Mesendoderm (in vitro differentiated cells): ENCODE measurements at regions not wholly inside any gene's neighbourhood (a gene's known extent, or its start where the extent isn't known, plus 50 kb on each side); places are given as distances from the start of the nearest gene placed in this dataset.
"Not testable (repeated sequence)": the region's sequence is repeated elsewhere in the genome, so short reads cannot be mapped to it uniquely, and the experiment has no call there.

ENCODE experiments used
- DNase-seq: peaks from one replicate; pipeline ENCODE4 v3.0.0; 2013
- H2AK5ac ChIP-seq: 2 replicates; pipeline ENCODE4 v1.6.1; 2013; ENCODE audit warnings: low read length, inconsistent platforms
- H2BK120ac ChIP-seq: 2 replicates; pipeline ENCODE4 v1.6.1; 2013; ENCODE audit warnings: low read depth, mild to moderate bottlenecking, low read length, moderate library complexity, mixed read lengths
- H2BK15ac ChIP-seq: replicated peaks from 2 replicates; pipeline ENCODE4 v1.6.1; 2013; ENCODE audit warnings: low read depth, mild to moderate bottlenecking, moderate library complexity
- H2BK5ac ChIP-seq: 2 replicates; pipeline ENCODE4 v1.6.1; 2013; ENCODE audit warnings: low read length, inconsistent platforms
- H3K18ac ChIP-seq: 2 replicates; pipeline ENCODE4 v1.6.1; 2013; ENCODE audit warnings: mild to moderate bottlenecking, low read length, mixed read lengths
- H3K23ac ChIP-seq: one replicate; pipeline ENCODE4 v1.6.1; 2013; ENCODE audit warnings: low read length
- H3K27ac ChIP-seq: 2 replicates; pipeline ENCODE4 v1.5.1; 2013; ENCODE audit warnings: low read depth, mild to moderate bottlenecking, inconsistent platforms, low read length, moderate library complexity
- H3K27me3 ChIP-seq: 2 replicates; pipeline ENCODE4 v1.6.1; 2013; ENCODE audit warnings: low read length, control low read depth, mild to moderate bottlenecking, inconsistent platforms; ENCODE audit not compliant: insufficient read depth, poor library complexity
- H3K36me3 ChIP-seq: 2 replicates; pipeline ENCODE4 v1.6.1; 2013; ENCODE audit warnings: low read length, inconsistent platforms; ENCODE audit not compliant: control insufficient read depth, insufficient read depth
- H3K4ac ChIP-seq: one replicate; pipeline ENCODE4 v1.6.1; 2013; ENCODE audit warnings: low read depth, mild to moderate bottlenecking, low read length, moderate library complexity
- H3K4me1 ChIP-seq: 2 replicates; pipeline ENCODE4 v1.6.1; 2013; ENCODE audit warnings: low read depth, low read length, inconsistent platforms; ENCODE audit not compliant: control insufficient read depth
- H3K4me2 ChIP-seq: 2 replicates; pipeline ENCODE4 v1.6.1; 2013; ENCODE audit warnings: low read length
- H3K4me3 ChIP-seq: 2 replicates; pipeline ENCODE4 v1.5.1; 2013; ENCODE audit warnings: mild to moderate bottlenecking, low read length
- H3K56ac ChIP-seq: one replicate; pipeline ENCODE4 v1.6.1; 2013; ENCODE audit warnings: low read length
- H3K79me1 ChIP-seq: 2 replicates; pipeline ENCODE4 v1.6.1; 2013; ENCODE audit warnings: low read length, inconsistent platforms
- H3K79me2 ChIP-seq: 2 replicates; pipeline ENCODE4 v1.6.1; 2013; ENCODE audit warnings: mild to moderate bottlenecking, low read length; ENCODE audit not compliant: control insufficient read depth, insufficient read depth
- H3K9ac ChIP-seq: 2 replicates; pipeline ENCODE4 v1.6.1; 2013; ENCODE audit warnings: low read length, inconsistent platforms
- H4K5ac ChIP-seq: one replicate; pipeline ENCODE4 v1.6.1; 2013; ENCODE audit warnings: low read length
- H4K8ac ChIP-seq: one replicate; pipeline ENCODE4 v1.6.1; 2013; ENCODE audit warnings: low read depth, mild to moderate bottlenecking, control low read depth, low read length, moderate library complexity
- WGBS: extraction: QIAGEN DNeasy Blood & Tissue Kit; methylation state at CpG from one replicate; pipeline ENCODE4 v1.1.7; 2013; ENCODE audit warnings: low lambda C conversion rate, missing lambda C conversion rate; ENCODE audit not compliant: insufficient coverage; ENCODE audit errors: extremely low coverage; 5-methylcytosine and 5-hydroxymethylcytosine counted together

DNA sequence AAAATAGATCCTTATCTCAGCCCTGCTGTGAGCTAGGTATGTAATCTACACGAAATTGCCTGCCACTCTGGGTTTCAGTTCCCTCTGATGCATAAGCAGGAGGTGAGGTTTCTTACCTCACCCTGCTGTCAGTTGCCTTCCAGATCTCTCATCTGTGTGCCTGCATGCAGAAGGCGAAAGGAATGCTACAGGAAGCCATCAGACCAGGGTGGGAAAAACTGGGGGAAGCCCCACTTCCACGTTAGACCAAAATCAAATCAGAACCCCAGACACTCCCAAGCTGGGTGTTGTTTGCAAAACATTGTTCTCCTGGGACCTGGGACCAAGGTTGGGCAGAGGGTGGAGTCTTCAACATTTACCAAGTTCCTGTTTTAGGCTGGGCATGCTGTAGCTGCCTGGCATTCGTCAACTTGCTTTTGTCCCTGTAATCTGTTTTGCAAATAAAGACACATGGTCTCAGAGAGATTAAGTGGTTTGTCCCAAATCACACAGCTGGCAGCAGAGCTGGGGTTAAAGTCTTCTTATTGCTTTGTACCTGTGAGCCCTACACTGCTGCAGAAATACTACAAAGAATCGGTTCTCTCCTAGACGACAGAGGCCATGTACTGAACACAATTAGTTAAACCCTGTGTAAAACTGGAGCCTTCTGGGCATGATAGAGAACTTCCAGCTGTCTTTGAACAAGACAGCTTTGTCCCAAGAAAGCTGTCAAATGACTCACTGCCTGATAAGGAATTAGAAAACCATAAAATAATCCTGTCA lies 389.7 kb upstream of the RUNX1 start:
- no peaks in the 10 kb centered on the region for H3K79me1 ChIP-seq
- peak; percentile 85 for DNase-seq
- H3K79me2 ChIP-seq = no peaks in the 10 kb centered on the region
- no peak overlapping the region for H4K5ac ChIP-seq
- H4K8ac ChIP-seq = no peak overlapping the region
- no peak overlapping the region for H3K4me3 ChIP-seq
- H3K56ac ChIP-seq = no peak overlapping the region
- H3K27ac ChIP-seq = no peak overlapping the region
- H2AK5ac ChIP-seq = no peak overlapping the region
- no peak overlapping the region for H3K4me2 ChIP-seq
- no peak overlapping the region for H3K18ac ChIP-seq
- H3K36me3 ChIP-seq = no peaks in the 10 kb centered on the region
- no peak overlapping the region for H3K4ac ChIP-seq
- H2BK5ac ChIP-seq = peak overlapping the region; percentile 48
- no CpG with 5 or more reads among the region's 6 CpGs for WGBS
- no peak overlapping the region for H3K9ac ChIP-seq
- no peaks in the 10 kb centered on the region for H3K27me3 ChIP-seq
- no peak overlapping the region for H2BK15ac ChIP-seq
- H3K4me1 ChIP-seq = peaks cover 6% of the 10 kb centered on the region
- H3K23ac ChIP-seq = no peak overlapping the region
- H2BK120ac ChIP-seq = no peak overlapping the region

DNA sequence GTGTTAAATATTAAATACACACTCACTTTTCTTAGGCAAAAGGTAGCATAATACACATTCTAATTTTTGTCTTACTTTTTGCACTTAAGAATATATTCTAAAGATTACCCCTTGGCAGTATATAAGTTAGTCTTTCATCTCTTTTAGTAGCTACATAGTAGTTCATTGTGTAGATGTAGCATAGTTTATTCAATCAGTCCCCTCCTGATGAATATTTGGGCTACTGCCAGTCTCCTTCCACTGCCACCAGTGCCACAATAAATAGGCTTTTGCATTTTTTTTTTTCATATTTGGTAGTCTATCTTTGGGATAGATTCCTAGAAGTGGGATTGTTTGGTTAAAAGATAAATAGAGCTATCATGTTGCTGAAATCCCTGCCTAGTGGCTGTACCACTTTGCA lies 388.8 kb upstream of the RUNX1 start:
- DNase-seq = no peak
- Histone ChIP-seq H2BK120ac (no peak overlapping the region), H2BK15ac (no peak overlapping the region), H3K4me3 (no peak overlapping the region), H3K79me2 (no peaks in the 10 kb centered on the region), H3K56ac (no peak overlapping the region), H4K8ac (no peak overlapping the region), H3K27me3 (no peaks in the 10 kb centered on the region), H3K27ac (no peak overlapping the region), H2AK5ac (no peak overlapping the region), H3K18ac (no peak overlapping the region), H3K23ac (no peak overlapping the region), H3K36me3 (no peaks in the 10 kb centered on the region), H4K5ac (no peak overlapping the region), H3K4me1 (peaks cover 6% of the 10 kb centered on the region), H2BK5ac (no peak overlapping the region), H3K4ac (no peak overlapping the region), H3K9ac (no peak overlapping the region), H3K79me1 (no peaks in the 10 kb centered on the region), H3K4me2 (no peak overlapping the region)

DNA sequence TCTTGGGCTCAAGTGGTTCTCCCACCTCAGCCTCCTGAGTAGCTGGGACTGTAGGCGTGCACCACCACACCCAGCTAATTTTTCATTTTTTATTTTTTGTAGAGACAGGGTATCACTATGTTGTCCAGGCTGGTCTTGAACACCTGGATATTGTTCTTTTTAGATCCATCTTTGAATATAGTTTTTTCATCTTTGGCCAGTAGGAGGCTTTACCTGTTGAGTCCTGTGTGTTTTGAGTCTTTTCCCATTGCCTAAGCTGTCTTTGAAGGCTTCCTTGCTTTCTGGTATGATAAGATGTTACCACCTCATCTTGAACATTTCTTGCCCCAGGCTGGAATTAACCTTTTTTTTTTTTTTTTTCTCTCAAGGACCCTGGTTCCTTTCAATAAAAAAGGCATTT lies 387.8 kb upstream of the RUNX1 start:
- Histone ChIP-seq H3K4me2 (no peak overlapping the region), H3K23ac (no peak overlapping the region), H2BK120ac (no peak overlapping the region), H3K27ac (no peak overlapping the region), H2AK5ac (no peak overlapping the region), H3K56ac (no peak overlapping the region), H3K4me1 (peaks cover 6% of the 10 kb centered on the region), H3K36me3 (no peaks in the 10 kb centered on the region), H2BK5ac (no peak overlapping the region), H3K4ac (no peak overlapping the region), H3K9ac (no peak overlapping the region), H3K79me1 (no peaks in the 10 kb centered on the region), H4K8ac (no peak overlapping the region), H3K4me3 (no peak overlapping the region), H2BK15ac (no peak overlapping the region), H4K5ac (no peak overlapping the region), H3K27me3 (no peaks in the 10 kb centered on the region), H3K79me2 (no peaks in the 10 kb centered on the region), H3K18ac (no peak overlapping the region)
- WGBS = no CpG with 5 or more reads among the region's 1 CpG
- DNase-seq = peak; percentile 40

GRCh38 chr21:35432601-35433000 lies 383.5 kb upstream of the RUNX1 start:
- not testable (repeated sequence) for H3K4me2 ChIP-seq, H3K23ac ChIP-seq, H4K5ac ChIP-seq, H3K9ac ChIP-seq, H3K56ac ChIP-seq, H3K36me3 ChIP-seq, H3K27me3 ChIP-seq, H2AK5ac ChIP-seq, DNase-seq, H4K8ac ChIP-seq, H3K4me1 ChIP-seq, H3K79me2 ChIP-seq, H3K27ac ChIP-seq, H2BK15ac ChIP-seq, H3K18ac ChIP-seq, H3K4me3 ChIP-seq, H2BK5ac ChIP-seq, H3K79me1 ChIP-seq, H2BK120ac ChIP-seq, H3K4ac ChIP-seq
- no CpG with 5 or more reads among the region's 5 CpGs for WGBS

DNA sequence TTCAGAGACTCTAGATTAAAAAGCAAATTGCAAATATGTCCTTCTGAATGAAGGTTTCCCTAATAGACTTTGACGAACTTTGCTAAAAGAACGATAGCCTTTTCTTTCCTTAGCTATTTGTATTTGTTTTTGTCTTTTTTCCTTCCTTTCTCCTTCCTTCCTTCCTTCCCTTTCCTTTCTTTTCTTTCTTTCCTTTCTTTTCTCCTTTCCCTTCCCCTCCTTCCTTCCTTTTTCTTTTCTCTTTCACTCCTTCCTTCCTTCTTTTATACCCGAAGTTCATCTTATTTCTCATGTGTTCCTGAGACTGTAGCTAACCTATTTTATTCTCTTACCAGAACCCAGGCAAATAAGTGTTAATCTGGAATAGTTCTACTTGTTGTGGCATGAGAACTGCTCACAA lies 381.2 kb upstream of the RUNX1 start:
- no peak overlapping the region for H3K4ac ChIP-seq
- H2BK120ac ChIP-seq = no peak overlapping the region
- no peak overlapping the region for H3K4me2 ChIP-seq
- H3K27me3 ChIP-seq = no peaks in the 10 kb centered on the region
- no peak for DNase-seq
- H3K9ac ChIP-seq = no peak overlapping the region
- H3K23ac ChIP-seq = no peak overlapping the region
- peaks cover 3% of the 10 kb centered on the region for H3K4me1 ChIP-seq
- H3K4me3 ChIP-seq = no peak overlapping the region
- H4K5ac ChIP-seq = no peak overlapping the region
- no peak overlapping the region for H3K56ac ChIP-seq
- 70% methylated on average over 1 of the region's 3 CpGs for WGBS
- no peak overlapping the region for H3K18ac ChIP-seq
- H4K8ac ChIP-seq = no peak overlapping the region
- H3K36me3 ChIP-seq = no peaks in the 10 kb centered on the region
- no peak overlapping the region for H2BK5ac ChIP-seq
- H3K79me1 ChIP-seq = no peaks in the 10 kb centered on the region
- no peak overlapping the region for H2BK15ac ChIP-seq
- H3K79me2 ChIP-seq = no peaks in the 10 kb centered on the region
- H3K27ac ChIP-seq = no peak overlapping the region
- H2AK5ac ChIP-seq = no peak overlapping the region

- Histone ChIP-seq H4K8ac (no peak overlapping the region), H2BK15ac (no peak overlapping the region), H3K36me3 (no peaks in the 10 kb centered on the region), H3K56ac (peak overlapping the region; percentile 34), H2BK120ac (no peak overlapping the region), H3K4ac (no peak overlapping the region), H2BK5ac (no peak overlapping the region), H3K27me3 (no peaks in the 10 kb centered on the region), H3K18ac (no peak overlapping the region), H3K4me1 (peaks cover 3% of the 10 kb centered on the region), H3K79me1 (no peaks in the 10 kb centered on the region), H3K4me2 (no peak overlapping the region), H4K5ac (no peak overlapping the region), H3K79me2 (no peaks in the 10 kb centered on the region), H3K27ac (no peak overlapping the region), H2AK5ac (no peak overlapping the region), H3K23ac (no peak overlapping the region), H3K4me3 (no peak overlapping the region), H3K9ac (no peak overlapping the region)
- DNase-seq = no peak
These were observed 379.8 kb upstream of the RUNX1 start for GRCh38 chr21:35428937-35429336.
